Neuronal stem cell (in vitro differentiated cells): ENCODE measurements at regions not wholly inside any gene's neighbourhood (a gene's known extent, or its start where the extent isn't known, plus 50 kb on each side); places are given as distances from the start of the nearest gene placed in this dataset.
A peak's percentile ranks its signal among the peaks of the same experiment; 100 is the strongest.

Experiments
- DNase-seq: peaks from one replicate; pipeline ENCODE4 v3.0.0-alpha.2; 2013; ENCODE audit warnings: low spot score
- H2AFZ ChIP-seq: one replicate; pipeline ENCODE4 v1.6.1; 2013; ENCODE audit warnings: mild to moderate bottlenecking, low read length, inconsistent platforms
- H2AK5ac ChIP-seq: 2 replicates; pipeline ENCODE4 v1.6.1; 2013; ENCODE audit warnings: low read depth, mild to moderate bottlenecking, inconsistent platforms, low read length, moderate library complexity, mixed read lengths
- H2BK120ac ChIP-seq: 2 replicates; pipeline ENCODE4 v1.6.1; 2013; ENCODE audit warnings: low read depth, mild to moderate bottlenecking, inconsistent platforms, low read length, moderate library complexity, mixed read lengths
- H2BK12ac ChIP-seq: one replicate; pipeline ENCODE4 v1.6.1; 2013; ENCODE audit warnings: low read length, inconsistent platforms
- H2BK15ac ChIP-seq: 2 replicates; pipeline ENCODE4 v1.6.1; 2013; ENCODE audit warnings: mild to moderate bottlenecking, low read length, inconsistent platforms, mixed read lengths
- H2BK5ac ChIP-seq: one replicate; pipeline ENCODE4 v1.6.1; 2013; ENCODE audit warnings: inconsistent platforms, mild to moderate bottlenecking, low read length, moderate library complexity
- H3K14ac ChIP-seq: one replicate; pipeline ENCODE4 v1.6.1; 2013; ENCODE audit warnings: low read length, inconsistent platforms
- H3K18ac ChIP-seq: 2 replicates; pipeline ENCODE4 v1.6.1; 2013; ENCODE audit warnings: low read length, inconsistent platforms
- H3K23ac ChIP-seq: 2 replicates; pipeline ENCODE4 v1.6.1; 2013; ENCODE audit warnings: low read depth, mild to moderate bottlenecking, mixed read lengths, low read length, inconsistent platforms; ENCODE audit not compliant: poor library complexity
- H3K27ac ChIP-seq: replicated peaks from 3 replicates; pipeline ENCODE4 v1.5.1; 2013; ENCODE audit warnings: low read length, inconsistent platforms
- H3K27me3 ChIP-seq, 3 experiments: 2 replicates each; pipeline ENCODE4 v1.6.1; 2013; ENCODE audit warnings: low read length in 3 of 3, mild to moderate bottlenecking in 2 of 3, inconsistent platforms in 1 of 3, low read depth in 1 of 3, mixed read lengths in 1 of 3, moderate library complexity in 1 of 3; ENCODE audit not compliant: control insufficient read depth in 3 of 3, insufficient read depth in 3 of 3
- H3K36me3 ChIP-seq, 2 donors: replicated peaks in 1 of 2; 2 replicates each; pipeline ENCODE4 v1.6.1; 2013; ENCODE audit warnings: low read length in 2 of 2; ENCODE audit not compliant: control insufficient read depth in 2 of 2, insufficient read depth in 2 of 2
- H3K4ac ChIP-seq: 2 replicates; pipeline ENCODE4 v1.6.1; 2013; ENCODE audit warnings: inconsistent platforms, mild to moderate bottlenecking, low read length, moderate library complexity
- H3K4me1 ChIP-seq, 2 donors: 1 replicate in 1 of 2; 2 replicates in 1 of 2; pipeline ENCODE4 v1.6.1; 2013; ENCODE audit warnings: low read length in 2 of 2, low read depth in 1 of 2; ENCODE audit not compliant: control insufficient read depth in 2 of 2, insufficient read depth in 1 of 2
- H3K4me2 ChIP-seq: one replicate; pipeline ENCODE4 v1.6.1; 2013; ENCODE audit warnings: mild to moderate bottlenecking, low read length, inconsistent platforms; ENCODE audit not compliant: insufficient read depth, poor library complexity, severe bottlenecking
- H3K4me3 ChIP-seq, 2 donors: 2 replicates each; pipeline ENCODE4 v1.5.1; 2013; ENCODE audit warnings: low read length in 2 of 2, mild to moderate bottlenecking in 2 of 2, inconsistent platforms in 1 of 2, moderate library complexity in 1 of 2
- H3K79me1 ChIP-seq: one replicate; pipeline ENCODE4 v1.6.1; 2013; ENCODE audit warnings: low read depth, mild to moderate bottlenecking, inconsistent platforms, low read length, moderate library complexity
- H3K9ac ChIP-seq: one replicate; pipeline ENCODE4 v1.6.1; 2013; ENCODE audit warnings: mild to moderate bottlenecking, low read depth, low read length, inconsistent platforms; ENCODE audit not compliant: poor library complexity
- H3K9me3 ChIP-seq, 2 donors: replicated peaks in 1 of 2; 2 replicates each; pipeline versions ENCODE3 to v1.6.1; 2013; ENCODE audit warnings: low read length in 2 of 2, mild to moderate bottlenecking in 2 of 2, inconsistent platforms in 1 of 2, low read depth in 1 of 2, mixed read lengths in 1 of 2, moderate library complexity in 1 of 2; ENCODE audit not compliant: control insufficient read depth in 2 of 2, insufficient read depth in 1 of 2
- H4K8ac ChIP-seq: one replicate; pipeline ENCODE4 v1.6.1; 2013; ENCODE audit warnings: low read depth, mild to moderate bottlenecking, inconsistent platforms, low read length, moderate library complexity
- H4K91ac ChIP-seq: one replicate; pipeline ENCODE4 v1.6.1; 2013; ENCODE audit warnings: low read length, low read depth, mild to moderate bottlenecking, inconsistent platforms; ENCODE audit not compliant: poor library complexity
- WGBS, 2 donors: extraction: QIAGEN DNeasy Blood & Tissue Kit; methylation state at CpG; one replicate each; pipeline ENCODE4 v1.1.7; 2013; ENCODE audit warnings: missing lambda C conversion rate in 2 of 2, mixed read lengths in 1 of 2; ENCODE audit not compliant: insufficient read length in 2 of 2, insufficient replicate concordance in 1 of 2; ENCODE audit errors: extremely low coverage in 2 of 2; 5-methylcytosine and 5-hydroxymethylcytosine counted together

DNA sequence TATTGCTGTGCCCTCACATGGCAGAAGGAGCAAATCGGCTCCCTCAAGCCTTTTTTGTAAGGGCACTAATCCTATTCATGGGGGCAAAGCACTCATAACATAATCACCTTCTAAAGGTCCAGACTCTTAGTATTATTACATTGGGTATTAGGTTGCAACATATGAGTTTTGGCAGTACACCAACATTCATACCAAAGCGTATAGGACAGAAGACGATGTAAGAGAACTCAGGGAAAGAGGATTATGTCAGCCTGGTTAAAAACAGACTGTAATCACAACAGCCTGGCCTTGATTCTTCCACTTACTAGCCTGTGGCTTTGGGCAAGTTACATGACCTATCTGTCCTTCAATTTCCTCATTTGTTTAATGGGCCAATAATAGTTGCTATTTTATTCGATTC, 828.5 kb upstream of the NECTIN3 start:
- H3K9me3 ChIP-seq = peaks cover 0 to 6% of the 10 kb centered on the region in 2 donors
- peaks cover 0 to 10% of the 10 kb centered on the region in 2 donors for H3K4me1 ChIP-seq

DNA sequence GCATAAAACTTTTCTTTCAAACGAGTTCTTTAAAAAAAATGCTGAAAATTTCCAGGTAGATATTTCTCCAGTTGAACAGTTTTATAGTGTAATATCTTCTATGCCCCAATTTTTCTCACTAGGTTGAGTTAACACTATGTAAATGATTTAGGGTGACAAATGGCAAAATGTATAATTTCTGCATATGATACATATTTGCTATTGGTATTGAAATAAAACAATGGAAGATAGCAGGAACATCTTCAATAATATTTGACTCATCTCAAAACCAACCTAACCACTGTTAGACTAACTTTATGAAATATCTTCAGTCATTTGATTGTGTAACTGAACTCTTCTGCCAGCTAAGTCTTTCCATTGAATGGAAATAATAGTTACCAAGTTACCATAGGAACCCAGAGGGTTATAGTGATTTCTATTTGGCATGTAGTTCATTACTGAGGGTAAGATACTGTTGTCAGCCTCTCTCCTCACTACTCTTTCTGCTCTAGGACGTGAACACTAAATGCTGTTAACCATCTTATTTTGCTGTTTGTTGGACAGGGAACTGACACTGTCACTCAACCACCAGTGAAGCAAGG, 824.7 kb upstream of the NECTIN3 start:
- Histone ChIP-seq H3K36me3 (no peaks in the 10 kb centered on the region), H2BK15ac (no peak overlapping the region), H2BK120ac (no peak overlapping the region), H2AFZ (peak overlapping the region; percentile 78), H3K9ac (no peak overlapping the region), H3K27me3 (no peaks in the 10 kb centered on the region), H4K91ac (no peak overlapping the region), H4K8ac (no peak overlapping the region), H3K27ac (no peak overlapping the region), H2BK5ac (no peak overlapping the region), H3K14ac (no peak overlapping the region), H3K4ac (no peak overlapping the region), H3K4me3 (no peak overlapping the region), H3K23ac (no peak overlapping the region), H3K4me2 (no peak overlapping the region), H2AK5ac (no peak overlapping the region), H3K9me3 (no peaks in the 10 kb centered on the region), H3K18ac (no peak overlapping the region), H3K4me1 (peaks cover 0 to 6% of the 10 kb centered on the region in 2 donors), H2BK12ac (no peak overlapping the region), H3K79me1 (no peaks in the 10 kb centered on the region)
- no peak for DNase-seq
- WGBS, 2 donors = no CpG with 5 or more reads among the region's 2 CpGs

More for the DNA sequence above, 828.5 kb upstream of the NECTIN3 start:
- H3K4ac ChIP-seq = no peak overlapping the region
- DNase-seq = no peak
- H3K27me3 ChIP-seq = no peaks in the 10 kb centered on the region
- no peak overlapping the region for H4K91ac ChIP-seq
- no peak overlapping the region for H3K4me3 ChIP-seq
- H3K18ac ChIP-seq = no peak overlapping the region
- H2AFZ ChIP-seq = no peak overlapping the region
- no peak overlapping the region for H2AK5ac ChIP-seq
- no peak overlapping the region for H2BK5ac ChIP-seq
- no peak overlapping the region for H2BK120ac ChIP-seq
- H2BK12ac ChIP-seq = no peak overlapping the region
- H3K4me2 ChIP-seq = no peak overlapping the region
- H3K79me1 ChIP-seq = no peaks in the 10 kb centered on the region
- H3K9ac ChIP-seq = no peak overlapping the region
- H3K14ac ChIP-seq = no peak overlapping the region
- H3K36me3 ChIP-seq = no peaks in the 10 kb centered on the region
- no CpG with 5 or more reads among the region's 4 CpGs for WGBS, 2 donors
- H3K23ac ChIP-seq = no peak overlapping the region
- no peak overlapping the region for H4K8ac ChIP-seq
- no peak overlapping the region for H2BK15ac ChIP-seq
- no peak overlapping the region for H3K27ac ChIP-seq

DNA sequence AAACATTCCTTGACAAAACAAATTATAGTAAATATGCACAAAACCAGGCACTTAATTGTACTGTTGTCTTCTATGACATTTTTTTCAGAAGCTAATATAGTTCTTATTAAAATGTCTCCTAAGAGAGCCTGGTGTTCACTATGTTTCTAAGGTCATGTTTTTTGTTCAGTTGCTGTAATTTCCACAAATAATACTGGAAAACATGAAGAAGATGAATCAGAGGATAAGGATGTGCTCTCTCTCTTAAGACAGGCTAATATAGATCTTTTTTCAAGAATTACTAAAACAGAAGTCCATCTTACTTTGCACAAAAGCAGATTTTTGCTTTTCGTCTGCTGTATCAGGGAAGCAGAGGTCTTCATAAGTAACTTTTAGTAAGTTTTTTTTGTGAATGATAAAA, 823.0 kb upstream of the NECTIN3 start:
- Histone ChIP-seq H3K4ac (no peak overlapping the region), H4K8ac (no peak overlapping the region), H3K9ac (no peak overlapping the region), H3K9me3 (no peaks in the 10 kb centered on the region), H2BK12ac (no peak overlapping the region), H2BK15ac (no peak overlapping the region), H2BK120ac (no peak overlapping the region), H3K14ac (no peak overlapping the region), H3K23ac (no peak overlapping the region), H2BK5ac (no peak overlapping the region), H3K4me1 (peaks cover 0 to 6% of the 10 kb centered on the region in 2 donors), H2AFZ (peak overlapping the region; percentile 30), H3K79me1 (no peaks in the 10 kb centered on the region), H2AK5ac (no peak overlapping the region), H4K91ac (no peak overlapping the region), H3K36me3 (no peaks in the 10 kb centered on the region), H3K4me3 (no peak overlapping the region), H3K27me3 (no peaks in the 10 kb centered on the region), H3K27ac (no peak overlapping the region), H3K4me2 (no peak overlapping the region), H3K18ac (no peak overlapping the region)
- WGBS, 2 donors = no CpG with 5 or more reads among the region's 1 CpG
- no peak for DNase-seq

DNA sequence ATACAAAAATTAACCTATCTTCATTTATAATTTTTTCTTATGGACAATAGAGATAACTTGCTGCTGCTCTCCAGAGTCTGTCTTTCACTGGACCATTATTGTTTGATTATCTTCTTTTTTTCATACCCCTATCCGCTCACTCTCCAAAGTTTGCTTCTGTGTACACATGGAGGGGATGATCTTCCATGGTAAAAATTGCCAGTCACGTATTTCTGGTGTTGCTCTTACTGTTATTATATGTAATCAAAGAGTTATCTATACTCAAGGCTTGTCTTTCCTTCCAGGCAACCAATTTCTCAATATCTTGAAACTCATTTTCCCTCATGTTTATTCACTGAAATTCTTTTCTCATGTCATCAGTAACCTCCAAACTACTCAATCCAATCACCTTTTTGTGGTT, 817.8 kb upstream of the NECTIN3 start:
- Histone ChIP-seq H3K23ac (no peak overlapping the region), H3K27ac (no peak overlapping the region), H3K27me3 (no peaks in the 10 kb centered on the region), H3K36me3 (no peaks in the 10 kb centered on the region), H3K4me1 (no peaks in the 10 kb centered on the region), H2AFZ (no peak overlapping the region), H3K4me3 (no peak overlapping the region), H2BK5ac (no peak overlapping the region), H3K4me2 (no peak overlapping the region), H2BK12ac (no peak overlapping the region), H3K18ac (no peak overlapping the region), H4K8ac (no peak overlapping the region), H3K4ac (no peak overlapping the region), H2AK5ac (no peak overlapping the region), H3K9me3 (no peaks in the 10 kb centered on the region), H2BK120ac (no peak overlapping the region), H4K91ac (no peak overlapping the region), H3K9ac (no peak overlapping the region), H3K14ac (no peak overlapping the region), H2BK15ac (no peak overlapping the region), H3K79me1 (no peaks in the 10 kb centered on the region)
- no peak for DNase-seq
- no CpG with 5 or more reads among the region's 2 CpGs for WGBS, 2 donors
